LNCaP clone FGC (cell line): ENCODE measurements at regions not wholly inside any gene's neighbourhood (a gene's known extent, or its start where the extent isn't known, plus 50 kb on each side); places are given as distances from the start of the nearest gene placed in this dataset.

ENCODE experiments used
- DNase-seq: peaks from one replicate; pipeline ENCODE4 v3.0.0-alpha.2; 2011; ENCODE audit warnings: low read depth
- H3K4me3 ChIP-seq: 2 replicates; pipeline ENCODE4 v1.5.1; 2011; ENCODE audit warnings: mild to moderate bottlenecking, low read depth, low read length, control low read depth
- TF ChIP-seq, protein P1 (sequence below): IDR thresholded peaks from 2 replicates; pipeline ENCODE4 v1.5.1; 2012; ENCODE audit warnings: mild to moderate bottlenecking; ENCODE audit not compliant: control insufficient read depth, insufficient read depth; ENCODE audit errors: extremely low read depth

DNA sequence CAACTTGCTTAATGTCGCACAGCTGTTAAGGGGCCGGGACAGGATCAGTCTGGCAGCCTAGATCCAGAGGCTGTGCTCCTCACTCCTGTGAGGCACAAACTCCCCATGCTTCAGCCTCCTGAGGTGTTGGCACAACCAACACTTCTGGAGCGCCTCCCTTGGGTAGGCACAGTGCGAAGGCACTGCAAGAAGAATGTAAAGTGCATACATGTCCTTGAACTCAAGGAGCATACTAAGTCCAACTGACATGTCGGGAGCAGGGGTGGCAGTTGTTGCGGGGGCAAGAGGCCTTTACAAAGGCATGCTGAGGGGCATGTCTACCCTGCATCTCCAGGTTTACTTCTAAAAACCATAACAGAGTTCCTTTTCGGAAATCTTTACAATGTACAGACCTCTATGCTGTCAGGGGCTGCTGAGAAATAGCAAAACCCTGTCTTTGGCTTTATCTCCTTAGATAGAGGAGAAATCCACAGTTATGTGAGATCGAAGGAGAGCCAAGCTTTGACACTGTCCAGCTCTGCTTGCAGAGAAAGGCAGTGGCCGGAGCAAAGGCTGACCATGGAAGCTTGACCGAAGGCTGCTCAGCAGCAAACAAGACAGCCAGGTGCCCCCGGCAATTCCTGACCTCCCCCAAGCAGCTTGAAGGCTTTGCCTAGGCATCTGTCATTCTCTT is 93.9 kb downstream of the CDC7 start:
- TF ChIP-seq, protein P1, sequence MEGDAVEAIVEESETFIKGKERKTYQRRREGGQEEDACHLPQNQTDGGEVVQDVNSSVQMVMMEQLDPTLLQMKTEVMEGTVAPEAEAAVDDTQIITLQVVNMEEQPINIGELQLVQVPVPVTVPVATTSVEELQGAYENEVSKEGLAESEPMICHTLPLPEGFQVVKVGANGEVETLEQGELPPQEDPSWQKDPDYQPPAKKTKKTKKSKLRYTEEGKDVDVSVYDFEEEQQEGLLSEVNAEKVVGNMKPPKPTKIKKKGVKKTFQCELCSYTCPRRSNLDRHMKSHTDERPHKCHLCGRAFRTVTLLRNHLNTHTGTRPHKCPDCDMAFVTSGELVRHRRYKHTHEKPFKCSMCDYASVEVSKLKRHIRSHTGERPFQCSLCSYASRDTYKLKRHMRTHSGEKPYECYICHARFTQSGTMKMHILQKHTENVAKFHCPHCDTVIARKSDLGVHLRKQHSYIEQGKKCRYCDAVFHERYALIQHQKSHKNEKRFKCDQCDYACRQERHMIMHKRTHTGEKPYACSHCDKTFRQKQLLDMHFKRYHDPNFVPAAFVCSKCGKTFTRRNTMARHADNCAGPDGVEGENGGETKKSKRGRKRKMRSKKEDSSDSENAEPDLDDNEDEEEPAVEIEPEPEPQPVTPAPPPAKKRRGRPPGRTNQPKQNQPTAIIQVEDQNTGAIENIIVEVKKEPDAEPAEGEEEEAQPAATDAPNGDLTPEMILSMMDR, result no peak
- no peak for DNase-seq
- H3K4me3 ChIP-seq, result no peak overlapping the region

- H3K4me3 ChIP-seq, result no peak overlapping the region
Observed at GRCh38 chr1:91596474-91596873, 95.8 kb downstream of the CDC7 start.

DNA sequence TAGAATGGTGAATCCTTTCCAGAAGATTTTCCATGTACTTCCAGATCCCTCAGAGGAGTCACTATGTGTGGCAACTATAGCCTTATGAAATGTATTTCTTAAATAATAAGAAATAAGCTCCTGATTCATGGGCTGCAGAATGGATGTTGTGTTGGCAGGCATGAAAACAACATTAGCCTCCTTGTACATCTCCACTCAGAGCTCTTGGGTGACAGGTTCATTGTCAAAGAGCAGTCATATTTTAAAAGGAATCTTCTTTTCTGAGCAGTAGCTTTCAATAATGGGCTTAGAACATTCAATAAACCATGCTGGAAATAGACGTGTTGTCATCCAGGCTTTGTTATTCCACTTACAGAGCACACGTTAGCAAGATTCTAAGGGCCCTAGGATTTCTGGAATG is 96.6 kb downstream of the CDC7 start:
- H3K4me3 ChIP-seq, result no peak overlapping the region
- no peak for DNase-seq
- TF ChIP-seq, protein P1, result no peak

More at GRCh38 chr1:91596474-91596873, 95.8 kb downstream of the CDC7 start:
- DNase-seq, result no peak
- TF ChIP-seq, protein P1, result no peak

GRCh38 chr1:91600431-91601337 is 100.0 kb downstream of the CDC7 start:
- TF ChIP-seq, protein P1, result no peak
- no peak for DNase-seq
- H3K4me3 ChIP-seq, result no peak overlapping the region

DNA sequence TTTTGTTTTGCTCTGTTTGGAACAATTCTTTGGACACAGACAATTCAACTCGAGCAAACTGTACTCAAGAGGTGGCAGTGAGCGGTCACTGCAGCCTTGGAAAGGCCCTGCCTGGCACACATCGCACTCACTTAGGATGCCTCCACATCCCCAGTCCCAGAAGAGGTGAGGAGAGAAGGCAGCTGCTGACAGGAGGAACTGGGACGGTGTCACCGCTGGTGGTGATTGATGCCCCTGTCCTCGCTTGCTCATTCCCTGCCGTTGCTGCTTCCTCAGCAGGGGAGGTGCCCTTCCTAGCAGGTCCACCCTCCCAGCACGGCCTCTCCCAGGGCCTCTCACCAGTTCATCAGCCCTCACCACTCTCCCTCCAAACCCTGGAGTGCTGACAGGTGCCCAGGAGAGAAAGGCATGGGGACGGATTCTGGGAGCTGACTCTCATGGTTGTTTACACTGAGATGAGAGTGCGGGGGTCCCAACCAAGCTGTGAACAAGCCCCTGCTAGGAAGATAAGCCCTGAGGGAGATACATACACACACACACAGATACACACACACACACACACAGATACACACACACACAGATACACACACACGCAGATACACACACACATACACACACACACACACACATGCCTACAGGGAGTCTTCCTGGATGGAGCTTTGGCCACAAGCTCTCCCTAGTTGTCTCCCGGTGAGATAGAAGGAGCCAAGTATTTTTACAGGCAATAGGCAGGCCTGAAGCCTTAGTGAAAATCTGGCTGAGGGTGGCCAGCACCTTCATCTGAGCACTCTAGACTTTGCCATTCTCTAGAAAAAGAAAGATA is 101.1 kb downstream of the CDC7 start:
- TF ChIP-seq, protein P1, result no peak
- H3K4me3 ChIP-seq, result no peak overlapping the region
- no peak for DNase-seq

- no peak for DNase-seq
- no peak overlapping the region for H3K4me3 ChIP-seq
- TF ChIP-seq, protein P1, result no peak
Observed at GRCh38 chr1:91603409-91603808, 102.8 kb downstream of the CDC7 start.
